Suppressor macrophage treated with lipopolysaccharide for 1 hour (primary cell): ENCODE measurements at regions not wholly inside any gene's neighbourhood (a gene's known extent, or its start where the extent isn't known, plus 50 kb on each side); places are given as distances from the start of the nearest gene placed in this dataset.
"Not testable (repeated sequence)": the region's sequence is repeated elsewhere in the genome, so short reads cannot be mapped to it uniquely, and the experiment has no call there.

ENCODE experiments used
- DNase-seq, 3 donors: peaks; one replicate each; pipeline ENCODE4 v3.0.0-alpha.2; 2020 to 2022

GRCh38 chr10:33032654-33033151, 74.7 kb upstream of the ITGB1 start:
- no peak for DNase-seq

- no peak for DNase-seq
Measured at GRCh38 chr10:33031815-33032653, 74.0 kb upstream of the ITGB1 start.

GRCh38 chr10:33031171-33031570, 73.1 kb upstream of the ITGB1 start:
- no peak for DNase-seq

GRCh38 chr10:33028515-33028914, 70.5 kb upstream of the ITGB1 start:
- DNase-seq = not testable (repeated sequence)

- DNase-seq = no peak
Measured at GRCh38 chr10:33027088-33027487, 69.1 kb upstream of the ITGB1 start.

- DNase-seq = no peak
Measured at GRCh38 chr10:33026422-33026821, 68.4 kb upstream of the ITGB1 start.

- no peak for DNase-seq
Measured at GRCh38 chr10:33025910-33026309, 67.9 kb upstream of the ITGB1 start.

- DNase-seq = no peak
Measured at GRCh38 chr10:33025039-33025438, 67.0 kb upstream of the ITGB1 start.

GRCh38 chr10:33022691-33023090, 64.7 kb upstream of the ITGB1 start:
- DNase-seq = no peak

GRCh38 chr10:33022090-33022489, 64.1 kb upstream of the ITGB1 start:
- no peak for DNase-seq

- no peak for DNase-seq
Measured at GRCh38 chr10:33016988-33017387, 59.0 kb upstream of the ITGB1 start.

- no peak for DNase-seq
Measured at GRCh38 chr10:33015761-33016547, 57.9 kb upstream of the ITGB1 start.

- not testable (repeated sequence) for DNase-seq
Measured at GRCh38 chr10:33013331-33013730, 55.3 kb upstream of the ITGB1 start.

GRCh38 chr10:33012306-33012705, 54.3 kb upstream of the ITGB1 start:
- DNase-seq = no peak

GRCh38 chr10:33010132-33011037, 52.4 kb upstream of the ITGB1 start:
- no peak for DNase-seq

- DNase-seq = peak in 2 of 3 donors; percentile 17 to 40
Measured at GRCh38 chr10:33009244-33010131, 51.5 kb upstream of the ITGB1 start.

GRCh38 chr10:33008499-33009243, 50.6 kb upstream of the ITGB1 start:
- peak; percentile 84 to 90 (median 84) for DNase-seq

GRCh38 chr10:33007731-33008381, 49.8 kb upstream of the ITGB1 start:
- DNase-seq = not testable (repeated sequence)
